ENCODE measurements at regions not wholly inside any gene's neighbourhood (a gene's known extent, or its start where the extent isn't known, plus 50 kb on each side); places are given as distances from the start of the nearest gene placed in this dataset.

DNA sequence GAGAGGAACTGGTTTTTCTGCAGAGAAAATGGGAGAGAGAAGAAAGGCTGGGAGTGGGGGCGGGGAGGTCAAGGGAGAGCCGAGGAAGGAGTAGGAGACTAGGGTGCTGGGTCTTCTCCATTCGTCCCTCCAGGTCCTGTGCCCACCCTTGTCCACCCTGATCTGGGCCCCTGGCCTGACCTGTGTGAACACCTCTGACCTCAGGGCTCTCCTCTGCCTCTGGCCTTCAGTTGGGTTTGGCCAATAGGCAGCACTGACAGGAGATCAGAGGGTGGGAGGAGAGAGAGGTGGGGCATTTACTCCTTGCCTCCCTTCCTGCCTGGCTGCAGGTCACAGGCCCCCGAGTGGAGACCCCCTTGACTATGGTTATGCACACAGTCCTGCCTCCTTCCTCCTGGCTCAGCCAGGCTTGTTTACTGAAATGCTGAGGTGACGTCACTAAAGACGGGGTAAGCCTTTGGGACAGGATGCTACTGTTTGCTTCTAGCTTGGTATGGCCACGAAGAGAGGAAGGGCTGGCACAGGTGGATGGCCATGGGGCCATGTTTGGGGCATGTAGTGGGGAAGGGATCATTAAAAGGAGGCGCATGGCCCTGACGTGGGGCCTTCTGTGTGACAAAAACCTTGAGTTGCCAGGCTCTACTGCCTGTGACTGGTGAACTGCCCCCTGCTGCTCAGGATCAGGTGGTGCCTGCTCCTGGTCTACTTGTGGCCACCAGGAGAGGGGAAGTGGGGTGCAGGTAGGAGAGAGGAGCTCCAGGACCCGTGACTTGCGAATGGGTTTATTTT, 248.7 kb upstream of the CSF3R start:
- in situ Hi-C loops (cut with MboI; ENCODE audit: low sequenced_read_pairs in 4 of 4) (no loop called here), intact Hi-C loops (cut with DNase I; ENCODE audit: low total_unique reads) (no loop called here)
- TF ChIP-seq, protein P1, sequence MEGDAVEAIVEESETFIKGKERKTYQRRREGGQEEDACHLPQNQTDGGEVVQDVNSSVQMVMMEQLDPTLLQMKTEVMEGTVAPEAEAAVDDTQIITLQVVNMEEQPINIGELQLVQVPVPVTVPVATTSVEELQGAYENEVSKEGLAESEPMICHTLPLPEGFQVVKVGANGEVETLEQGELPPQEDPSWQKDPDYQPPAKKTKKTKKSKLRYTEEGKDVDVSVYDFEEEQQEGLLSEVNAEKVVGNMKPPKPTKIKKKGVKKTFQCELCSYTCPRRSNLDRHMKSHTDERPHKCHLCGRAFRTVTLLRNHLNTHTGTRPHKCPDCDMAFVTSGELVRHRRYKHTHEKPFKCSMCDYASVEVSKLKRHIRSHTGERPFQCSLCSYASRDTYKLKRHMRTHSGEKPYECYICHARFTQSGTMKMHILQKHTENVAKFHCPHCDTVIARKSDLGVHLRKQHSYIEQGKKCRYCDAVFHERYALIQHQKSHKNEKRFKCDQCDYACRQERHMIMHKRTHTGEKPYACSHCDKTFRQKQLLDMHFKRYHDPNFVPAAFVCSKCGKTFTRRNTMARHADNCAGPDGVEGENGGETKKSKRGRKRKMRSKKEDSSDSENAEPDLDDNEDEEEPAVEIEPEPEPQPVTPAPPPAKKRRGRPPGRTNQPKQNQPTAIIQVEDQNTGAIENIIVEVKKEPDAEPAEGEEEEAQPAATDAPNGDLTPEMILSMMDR (IDR thresholded peaks at IDR 0.05 in 4 of 5, conservative IDR thresholded peaks at IDR 0.05 in 1 of 5), result no peak
- no peak for TF ChIP-seq POLR2A (IDR thresholded peaks at IDR 0.05)
- DNase-seq, result no peak
- Histone ChIP-seq H3K27ac (no peak overlapping the region), H3K4me1 (no peaks in the 10 kb centered on the region), H3K4me3 (no peak overlapping the region), H3K36me3 (no peaks in the 10 kb centered on the region), H3K27me3 (peaks cover 3 to 10% (median 7%) of the 10 kb centered on the region in 3 donors), H3K9me3 (no peaks in the 10 kb centered on the region)
- ATAC-seq, result no peak

DNA sequence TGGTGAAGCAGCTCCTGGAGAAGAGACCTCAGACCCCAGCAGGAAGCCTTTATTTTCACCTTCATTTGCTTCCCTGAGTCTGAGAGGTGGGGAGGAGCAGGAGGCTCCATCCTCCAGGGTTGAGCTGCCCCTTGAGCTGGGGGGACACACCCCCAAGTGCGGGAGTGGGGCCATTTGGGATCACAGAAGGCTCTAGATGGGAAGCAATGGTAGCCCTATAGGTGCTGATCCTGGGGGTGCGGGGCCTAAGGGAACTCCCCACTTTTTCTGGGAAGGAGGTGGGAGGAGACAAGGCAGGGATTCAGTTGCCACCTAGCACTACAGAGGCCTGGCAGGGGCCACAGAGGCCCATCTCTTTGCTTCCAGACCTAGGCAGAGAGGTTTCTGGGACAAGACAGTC, 247.9 kb upstream of the CSF3R start:
- no peaks in the 10 kb centered on the region for H3K9me3 ChIP-seq
- H3K27ac ChIP-seq, result no peak overlapping the region
- in situ Hi-C loops (cut with MboI; ENCODE audit: low sequenced_read_pairs in 4 of 4), result no loop called here
- no peak for DNase-seq
- intact Hi-C loops (cut with DNase I; ENCODE audit: low total_unique reads), result no loop called here
- TF ChIP-seq, protein P1 (IDR thresholded peaks at IDR 0.05 in 4 of 5, conservative IDR thresholded peaks at IDR 0.05 in 1 of 5), result no peak
- TF ChIP-seq POLR2A (IDR thresholded peaks at IDR 0.05), result no peak
- H3K4me3 ChIP-seq, result no peak overlapping the region
- no peaks in the 10 kb centered on the region for H3K4me1 ChIP-seq
- peaks cover 3 to 10% (median 3%) of the 10 kb centered on the region in 3 donors for H3K27me3 ChIP-seq
- no peaks in the 10 kb centered on the region for H3K36me3 ChIP-seq
- no peak for ATAC-seq

DNA sequence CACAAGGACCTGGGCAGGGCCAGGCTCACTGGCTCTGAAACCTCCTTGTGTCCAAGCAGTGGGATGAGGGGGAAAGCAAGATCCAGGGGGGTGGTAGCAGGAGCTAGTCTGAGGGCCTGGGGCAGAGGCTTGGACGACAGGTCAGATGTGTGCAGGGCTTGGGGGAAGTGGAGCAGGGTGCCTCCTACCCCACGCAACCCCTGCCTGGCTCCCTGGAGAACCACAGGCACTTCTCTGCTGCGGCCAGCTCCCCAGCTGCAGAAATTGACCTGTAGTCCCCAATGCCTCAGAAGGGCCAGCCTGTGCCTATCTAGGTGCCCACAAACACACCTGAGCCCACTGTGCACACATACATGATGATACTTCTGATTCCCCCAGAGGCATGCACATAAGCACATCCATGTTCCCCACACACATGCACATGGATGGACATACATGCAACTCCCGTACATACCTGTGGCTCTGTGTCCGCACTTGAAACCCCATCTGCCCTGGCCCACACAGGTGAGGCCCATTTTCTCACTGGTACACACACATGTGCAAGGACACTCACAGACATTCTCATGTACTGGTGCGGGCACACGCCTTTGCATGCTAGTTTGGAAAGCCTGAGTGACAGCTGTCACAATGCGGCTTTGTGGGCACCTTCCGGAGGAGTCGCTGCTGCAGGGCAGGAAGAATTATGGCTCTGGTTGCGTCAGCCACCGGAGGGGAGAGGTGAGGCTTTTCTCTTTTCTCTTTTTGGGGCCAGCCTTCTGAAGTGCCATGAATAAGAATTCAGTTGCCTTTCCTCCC, 247.2 kb upstream of the CSF3R start:
- H3K27me3 ChIP-seq, result peaks cover 0 to 5% (median 3%) of the 10 kb centered on the region in 3 donors
- TF ChIP-seq POLR2A (IDR thresholded peaks at IDR 0.05), result no peak
- TF ChIP-seq, protein P1 (IDR thresholded peaks at IDR 0.05 in 4 of 5, conservative IDR thresholded peaks at IDR 0.05 in 1 of 5), result no peak
- no peak overlapping the region for H3K4me3 ChIP-seq
- no peak for ATAC-seq
- no peaks in the 10 kb centered on the region for H3K4me1 ChIP-seq
- in situ Hi-C loops (cut with MboI; ENCODE audit: low sequenced_read_pairs in 4 of 4) (no loop called here), intact Hi-C loops (cut with DNase I; ENCODE audit: low total_unique reads) (no loop called here)
- H3K9me3 ChIP-seq, result no peaks in the 10 kb centered on the region
- H3K36me3 ChIP-seq, result no peaks in the 10 kb centered on the region
- no peak overlapping the region for H3K27ac ChIP-seq
- DNase-seq, result no peak

DNA sequence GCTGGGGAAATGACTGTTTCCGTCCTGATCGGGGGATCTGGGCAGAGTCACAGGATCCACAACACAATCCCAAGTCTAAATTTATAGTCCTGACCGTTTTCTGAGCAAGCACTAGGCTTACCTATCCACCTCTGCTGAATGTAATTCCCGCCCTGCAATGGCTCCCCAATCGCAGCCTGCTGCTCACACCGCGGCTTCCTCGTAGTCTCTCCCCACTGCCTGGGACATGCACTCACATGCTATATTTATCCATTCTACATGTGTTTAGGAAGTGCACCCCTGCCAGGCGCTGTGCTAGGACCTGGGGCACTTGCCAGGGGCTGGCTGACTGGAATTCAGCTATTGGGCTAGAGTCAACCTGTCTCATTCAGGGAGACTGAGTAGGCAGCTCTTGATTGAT, 246.6 kb upstream of the CSF3R start:
- Histone ChIP-seq H3K4me3 (no peak overlapping the region), H3K4me1 (no peaks in the 10 kb centered on the region), H3K36me3 (no peaks in the 10 kb centered on the region), H3K27ac (no peak overlapping the region), H3K9me3 (no peaks in the 10 kb centered on the region), H3K27me3 (peaks cover 0 to 3% (median under 1%) of the 10 kb centered on the region in 3 donors)
- in situ Hi-C loops (cut with MboI; ENCODE audit: low sequenced_read_pairs in 4 of 4), result no loop called here
- TF ChIP-seq, protein P1 (IDR thresholded peaks at IDR 0.05 in 4 of 5, conservative IDR thresholded peaks at IDR 0.05 in 1 of 5), result no peak
- no peak for TF ChIP-seq POLR2A (IDR thresholded peaks at IDR 0.05)
- intact Hi-C loops (cut with DNase I; ENCODE audit: low total_unique reads), result no loop called here
- DNase-seq (no peak), ATAC-seq (no peak)

Measured in gastrocnemius medialis (tissue), 4 donors.